GM23248 (cell line): ENCODE measurements at regions not wholly inside any gene's neighbourhood (a gene's known extent, or its start where the extent isn't known, plus 50 kb on each side); places are given as distances from the start of the nearest gene placed in this dataset.

Experiments
- DNase-seq: peaks from one replicate; pipeline ENCODE4 v3.0.0-alpha.2; 2015
- H2AFZ ChIP-seq: fragments of 200-600 bp; sonication (generic); 2 replicates; pipeline ENCODE4 v1.6.1; 2016; ENCODE audit warnings: antibody characterized with exemption
- H3F3A ChIP-seq: fragments of 200-600 bp; sonication (generic); 2 replicates; pipeline ENCODE4 v1.6.1; 2016; ENCODE audit warnings: mild to moderate bottlenecking, antibody characterized with exemption, mixed run types; ENCODE audit not compliant: insufficient read depth
- H3K27ac ChIP-seq: fragments of 200-600 bp; sonication (generic); 2 replicates; pipeline ENCODE4 v1.5.1; 2016; ENCODE audit warnings: mild to moderate bottlenecking
- H3K27me3 ChIP-seq: fragments of 200-600 bp; sonication (generic); replicated peaks from 2 replicates; pipeline ENCODE4 v1.6.1; 2016; ENCODE audit warnings: mild to moderate bottlenecking; ENCODE audit not compliant: insufficient read depth
- H3K36me3 ChIP-seq: fragments of 200-600 bp; sonication (generic); 2 replicates; pipeline ENCODE4 v1.6.1; 2016; ENCODE audit warnings: low read depth, mild to moderate bottlenecking
- H3K4me1 ChIP-seq: fragments of 200-600 bp; sonication (generic); 2 replicates; pipeline ENCODE4 v1.6.1; 2016; ENCODE audit warnings: mild to moderate bottlenecking; ENCODE audit not compliant: insufficient read depth
- H3K4me2 ChIP-seq: fragments of 200-600 bp; sonication (generic); one replicate; pipeline ENCODE4 v1.6.1; 2016; ENCODE audit warnings: mild to moderate bottlenecking; ENCODE audit not compliant: unreplicated experiment
- H3K4me3 ChIP-seq: fragments of 200-600 bp; sonication (generic); 2 replicates; pipeline ENCODE4 v1.5.1; 2016; ENCODE audit warnings: mild to moderate bottlenecking
- H3K79me2 ChIP-seq: fragments of 200-600 bp; sonication (generic); 2 replicates; pipeline ENCODE4 v1.6.1; 2016; ENCODE audit warnings: mild to moderate bottlenecking; ENCODE audit not compliant: insufficient read depth
- H3K9ac ChIP-seq: fragments of 200-600 bp; sonication (generic); 2 replicates; pipeline ENCODE4 v1.6.1; 2016; ENCODE audit warnings: mild to moderate bottlenecking
- H3K9me2 ChIP-seq: fragments of 200-600 bp; sonication (generic); 2 replicates; pipeline ENCODE4 v1.6.1; 2016; ENCODE audit warnings: mixed run types, mild to moderate bottlenecking, moderate library complexity; ENCODE audit not compliant: insufficient read depth
- H3K9me3 ChIP-seq: fragments of 200-600 bp; sonication (generic); one replicate; pipeline ENCODE4 v1.6.1; 2017; ENCODE audit warnings: low read depth
- H4K20me1 ChIP-seq: fragments of 200-600 bp; sonication (generic); 2 replicates; pipeline ENCODE4 v1.6.0; 2016; ENCODE audit not compliant: insufficient read depth
- EZH2 ChIP-seq: fragments of 200-600 bp; sonication (generic); IDR thresholded peaks from 2 replicates; pipeline ENCODE4 v1.6.1; 2018; ENCODE audit warnings: antibody characterized with exemption, mild to moderate bottlenecking; ENCODE audit not compliant: insufficient read depth, poor library complexity, severe bottlenecking
- EZH2phosphoT487 ChIP-seq: fragments of 200-600 bp; sonication (generic); IDR thresholded peaks from 2 replicates; pipeline ENCODE4 v1.6.1; 2018; ENCODE audit warnings: antibody characterized with exemption, moderate library complexity, mild to moderate bottlenecking, low read depth; ENCODE audit not compliant: insufficient read depth
- WGBS, 2 experiments: methylation state at CpG; one replicate each; pipeline ENCODE4 v1.1.6; 2015 to 2017; ENCODE audit warnings: low lambda C conversion rate in 2 of 2, low coverage in 1 of 2; ENCODE audit errors: missing lambda C conversion rate in 2 of 2; 5-methylcytosine and 5-hydroxymethylcytosine counted together
- in situ Hi-C: fragments of 300-500 bp; cut with MboI; formaldehyde crosslinking; loops from 2 replicates; pipeline ENCODE4 v1.15.0; 2020

- WGBS, 2 experiments = 9 to 19% methylated on average over 3 of the region's 3 CpGs
- Histone ChIP-seq H2AFZ (no peak overlapping the region), H3K27ac (no peak overlapping the region), H3K36me3 (no peaks in the 10 kb centered on the region), H3K9me3 (no peaks in the 10 kb centered on the region), H3K4me3 (no peak overlapping the region), H3F3A (no peaks in the 10 kb centered on the region), H3K27me3 (no peaks in the 10 kb centered on the region), H4K20me1 (no peaks in the 10 kb centered on the region), H3K4me1 (no peaks in the 10 kb centered on the region), H3K9me2 (no peaks in the 10 kb centered on the region), H3K4me2 (no peak overlapping the region), H3K79me2 (no peaks in the 10 kb centered on the region), H3K9ac (no peak overlapping the region)
- in situ Hi-C loops = no loop called here
- TF ChIP-seq EZH2 (no peak), EZH2phosphoT487 (no peak)
- DNase-seq = no peak
These were observed 238.1 kb upstream of the HS3ST5 start for GRCh38 chr6:114580882-114581281.

GRCh38 chr6:114579486-114579885, 236.7 kb upstream of the HS3ST5 start:
- H3K79me2 ChIP-seq = no peaks in the 10 kb centered on the region
- TF ChIP-seq EZH2 (no peak), EZH2phosphoT487 (no peak)

GRCh38 chr6:114577109-114577508, 234.3 kb upstream of the HS3ST5 start:
- Histone ChIP-seq H3K4me2 (no peak overlapping the region), H3K9ac (no peak overlapping the region), H3K79me2 (no peaks in the 10 kb centered on the region), H3K9me2 (0 out of 2 replicates have a peak, but pooled peaks cover 4% of the 10 kb centered on the region), H2AFZ (no peak overlapping the region), H3F3A (no peaks in the 10 kb centered on the region), H3K27ac (no peak overlapping the region), H3K36me3 (no peaks in the 10 kb centered on the region), H4K20me1 (no peaks in the 10 kb centered on the region), H3K9me3 (no peaks in the 10 kb centered on the region), H3K4me3 (no peak overlapping the region), H3K4me1 (no peaks in the 10 kb centered on the region), H3K27me3 (no peaks in the 10 kb centered on the region)
- DNase-seq = no peak
- 4 to 8% methylated on average over 1 of the region's 1 CpG for WGBS, 2 experiments
- in situ Hi-C loops = no loop called here
- TF ChIP-seq EZH2 (no peak), EZH2phosphoT487 (no peak)

More at GRCh38 chr6:114579486-114579885, 236.7 kb upstream of the HS3ST5 start:
- Histone ChIP-seq H4K20me1 (no peaks in the 10 kb centered on the region), H3K4me3 (no peak overlapping the region), H3K9ac (no peak overlapping the region), H2AFZ (no peak overlapping the region), H3K27me3 (no peaks in the 10 kb centered on the region), H3K9me3 (no peaks in the 10 kb centered on the region), H3K4me1 (no peaks in the 10 kb centered on the region), H3K4me2 (no peak overlapping the region), H3K9me2 (no peaks in the 10 kb centered on the region), H3K36me3 (no peaks in the 10 kb centered on the region), H3F3A (no peaks in the 10 kb centered on the region), H3K27ac (no peak overlapping the region)
- DNase-seq = no peak
- in situ Hi-C loops = no loop called here

- H3K9me3 ChIP-seq = no peaks in the 10 kb centered on the region
- no peaks in the 10 kb centered on the region for H3K4me1 ChIP-seq
- no peak for DNase-seq
- no peak overlapping the region for H2AFZ ChIP-seq
- 3% methylated on average over 4 of the region's 4 CpGs for WGBS, 2 experiments
- no peaks in the 10 kb centered on the region for H3K27me3 ChIP-seq
- H3K4me2 ChIP-seq = no peak overlapping the region
- H3K4me3 ChIP-seq = no peak overlapping the region
- no peaks in the 10 kb centered on the region for H3K36me3 ChIP-seq
- in situ Hi-C loops = no loop called here
- H4K20me1 ChIP-seq = no peaks in the 10 kb centered on the region
- no peaks in the 10 kb centered on the region for H3K79me2 ChIP-seq
- no peaks in the 10 kb centered on the region for H3F3A ChIP-seq
- H3K9ac ChIP-seq = no peak overlapping the region
- H3K9me2 ChIP-seq = 0 out of 2 replicates have a peak, but pooled peaks cover 4% of the 10 kb centered on the region
- H3K27ac ChIP-seq = no peak overlapping the region
- TF ChIP-seq EZH2phosphoT487 (no peak), EZH2 (no peak)
These were observed 233.5 kb upstream of the HS3ST5 start for GRCh38 chr6:114576330-114576729.

GRCh38 chr6:114569669-114570068, 226.8 kb upstream of the HS3ST5 start:
- no peak for DNase-seq
- Histone ChIP-seq H3K4me3 (no peak overlapping the region), H3K4me2 (no peak overlapping the region), H3K9me3 (no peaks in the 10 kb centered on the region), H3K27me3 (no peaks in the 10 kb centered on the region), H3K27ac (no peak overlapping the region), H3K4me1 (no peaks in the 10 kb centered on the region), H3K79me2 (no peaks in the 10 kb centered on the region), H3F3A (no peaks in the 10 kb centered on the region), H2AFZ (no peak overlapping the region), H3K9me2 (0 out of 2 replicates have a peak, but pooled peaks cover 4% of the 10 kb centered on the region), H3K36me3 (no peaks in the 10 kb centered on the region), H4K20me1 (no peaks in the 10 kb centered on the region), H3K9ac (no peak overlapping the region)
- 46 to 52% methylated on average over 3 of the region's 3 CpGs for WGBS, 2 experiments
- in situ Hi-C loops = no loop called here
- TF ChIP-seq EZH2 (no peak), EZH2phosphoT487 (no peak)
